HEK293 (cell line): ENCODE measurements at regions not wholly inside any gene's neighbourhood (a gene's known extent, or its start where the extent isn't known, plus 50 kb on each side); places are given as distances from the start of the nearest gene placed in this dataset.
A peak's percentile ranks its signal among the peaks of the same experiment; 100 is the strongest.

ENCODE experiments used
- BCL11A ChIP-seq: fragments of 450-650 bp; formaldehyde crosslinking; IDR thresholded peaks from 2 replicates; pipeline ENCODE4 v1.5.1; 2016; ENCODE audit warnings: low read depth, missing biosample characterization, missing genetic modification characterization
- HOXD13 ChIP-seq: sonication (generic); formaldehyde crosslinking; IDR thresholded peaks from 2 replicates; pipeline ENCODE4 v1.8.0; 2022; ENCODE audit warnings: missing genetic modification reagents, borderline replicate concordance
- KLF10 ChIP-seq: fragments of 450-650 bp; IDR thresholded peaks from 2 replicates; pipeline ENCODE4 v1.5.1; 2018; ENCODE audit warnings: missing biosample characterization, mild to moderate bottlenecking, missing genetic modification characterization
- MYNN ChIP-seq: fragments of 450-650 bp; formaldehyde crosslinking; IDR thresholded peaks from 2 replicates; pipeline ENCODE4 v1.5.1; 2016; ENCODE audit warnings: missing biosample characterization, missing genetic modification characterization, borderline replicate concordance
- OVOL3 ChIP-seq: fragments of 450-650 bp; formaldehyde crosslinking; IDR thresholded peaks from 2 replicates; pipeline ENCODE4 v1.5.1; 2016; ENCODE audit warnings: missing biosample characterization, missing genetic modification characterization
- PRDM1 ChIP-seq: fragments of 450-650 bp; formaldehyde crosslinking; IDR thresholded peaks from 2 replicates; pipeline ENCODE4; 2016; ENCODE audit warnings: missing biosample characterization, missing genetic modification characterization
- SCRT2 ChIP-seq: fragments of 450-650 bp; formaldehyde crosslinking; IDR thresholded peaks from 2 replicates; pipeline ENCODE4 v1.5.1; 2016; ENCODE audit warnings: missing biosample characterization, missing genetic modification characterization
- SP2 ChIP-seq: fragments of 450-650 bp; formaldehyde crosslinking; IDR thresholded peaks from 2 replicates; pipeline ENCODE4 v1.5.1; 2016; ENCODE audit warnings: missing biosample characterization, missing genetic modification characterization
- ZEB2 ChIP-seq: fragments of 450-650 bp; formaldehyde crosslinking; IDR thresholded peaks from 2 replicates; pipeline ENCODE4 v1.5.1; 2016; ENCODE audit warnings: missing biosample characterization, missing genetic modification characterization
- ZFP69B ChIP-seq: fragments of 450-650 bp; formaldehyde crosslinking; IDR thresholded peaks from 2 replicates; pipeline ENCODE4 v1.5.1; 2016; ENCODE audit warnings: missing biosample characterization, missing genetic modification characterization
- ZNF184 ChIP-seq: fragments of 450-650 bp; IDR thresholded peaks from 2 replicates; pipeline ENCODE4 v1.5.1; 2018; ENCODE audit warnings: missing biosample characterization, mild to moderate bottlenecking, missing genetic modification characterization
- ZNF214 ChIP-seq: fragments of 450-650 bp; formaldehyde crosslinking; IDR thresholded peaks from 2 replicates; pipeline ENCODE4 v1.5.1; 2017; ENCODE audit warnings: missing biosample characterization, mild to moderate bottlenecking, missing genetic modification characterization, borderline replicate concordance
- ZNF24 ChIP-seq: fragments of 450-650 bp; formaldehyde crosslinking; IDR thresholded peaks from 2 replicates; pipeline ENCODE4 v1.5.1; 2016; ENCODE audit warnings: missing biosample characterization, missing genetic modification characterization
- ZNF266 ChIP-seq: fragments of 450-650 bp; formaldehyde crosslinking; IDR thresholded peaks from 2 replicates; pipeline ENCODE4 v1.5.1; 2016; ENCODE audit warnings: missing biosample characterization, missing genetic modification characterization, low read depth
- ZNF324 ChIP-seq: fragments of 450-650 bp; formaldehyde crosslinking; IDR thresholded peaks from 2 replicates; pipeline ENCODE4 v1.5.1; 2016; ENCODE audit warnings: missing biosample characterization, missing genetic modification characterization
- ZNF423 ChIP-seq: fragments of 450-650 bp; formaldehyde crosslinking; IDR thresholded peaks from 2 replicates; pipeline ENCODE4 v1.5.1; 2016; ENCODE audit warnings: missing biosample characterization, missing genetic modification characterization
- ZNF514 ChIP-seq: fragments of 450-650 bp; formaldehyde crosslinking; IDR thresholded peaks from 2 replicates; pipeline ENCODE4 v1.5.1; 2016; ENCODE audit warnings: missing biosample characterization, missing genetic modification characterization
- ZNF529 ChIP-seq: fragments of 450-650 bp; formaldehyde crosslinking; IDR thresholded peaks from 2 replicates; pipeline ENCODE4 v1.5.1; 2017; ENCODE audit warnings: missing genetic modification characterization, missing biosample characterization; ENCODE audit not compliant: insufficient replicate concordance
- ZNF530 ChIP-seq: fragments of 450-650 bp; formaldehyde crosslinking; IDR thresholded peaks from 2 replicates; pipeline ENCODE4 v1.5.1; 2016; ENCODE audit warnings: low read depth, missing biosample characterization, missing genetic modification characterization
- ZNF548 ChIP-seq: fragments of 450-650 bp; formaldehyde crosslinking; IDR thresholded peaks from 2 replicates; pipeline ENCODE4 v1.5.1; 2016; ENCODE audit warnings: missing biosample characterization, missing genetic modification characterization
- ZNF555 ChIP-seq: fragments of 450-650 bp; formaldehyde crosslinking; conservative IDR thresholded peaks from 2 replicates; pipeline ENCODE4 v1.5.1; 2017; ENCODE audit warnings: missing biosample characterization, mild to moderate bottlenecking, missing genetic modification characterization, inconsistent platforms
- ZNF561 ChIP-seq: fragments of 450-650 bp; IDR thresholded peaks from 2 replicates; pipeline ENCODE4 v1.5.1; 2018; ENCODE audit warnings: missing biosample characterization, missing genetic modification characterization, borderline replicate concordance
- ZNF596 ChIP-seq: fragments of 450-650 bp; IDR thresholded peaks from 2 replicates; pipeline ENCODE4 v1.5.0; 2018; ENCODE audit warnings: missing biosample characterization, mild to moderate bottlenecking, missing genetic modification characterization, moderate library complexity
- ZNF610 ChIP-seq: fragments of 450-650 bp; formaldehyde crosslinking; IDR thresholded peaks from 2 replicates; pipeline ENCODE4 v1.5.1; 2016; ENCODE audit warnings: missing biosample characterization, missing genetic modification characterization, borderline replicate concordance
- ZNF660 ChIP-seq: fragments of 450-650 bp; IDR thresholded peaks from 2 replicates; pipeline ENCODE4 v1.5.1; 2018; ENCODE audit warnings: missing biosample characterization, mild to moderate bottlenecking, missing genetic modification characterization
- ZNF785 ChIP-seq: fragments of 450-650 bp; formaldehyde crosslinking; IDR thresholded peaks from 2 replicates; pipeline ENCODE4 v1.5.1; 2016; ENCODE audit warnings: missing biosample characterization, missing genetic modification characterization
- ZSCAN16 ChIP-seq: fragments of 450-650 bp; formaldehyde crosslinking; IDR thresholded peaks from 2 replicates; pipeline ENCODE4 v1.5.1; 2016; ENCODE audit warnings: missing biosample characterization, missing genetic modification characterization
- TF ChIP-seq, protein P1 (sequence below): fragments of 450-650 bp; formaldehyde crosslinking; IDR thresholded peaks from 2 replicates; pipeline ENCODE4 v1.5.1; 2017; ENCODE audit warnings: missing biosample characterization, missing genetic modification characterization
- TF ChIP-seq, protein P2 (sequence below): fragments of 450-650 bp; formaldehyde crosslinking; IDR thresholded peaks from 2 replicates; pipeline ENCODE4 v1.5.1; 2016; ENCODE audit warnings: missing biosample characterization, missing genetic modification characterization
- TF ChIP-seq, protein P3 (sequence below): fragments of 450-650 bp; formaldehyde crosslinking; IDR thresholded peaks from 2 replicates; pipeline ENCODE4 v1.5.1; 2016; ENCODE audit warnings: missing biosample characterization, missing genetic modification characterization
- TF ChIP-seq, protein P4 (sequence below): fragments of 450-650 bp; formaldehyde crosslinking; IDR thresholded peaks from 2 replicates; pipeline ENCODE4 v1.5.1; 2017; ENCODE audit warnings: missing biosample characterization, missing genetic modification characterization
- TF ChIP-seq, protein P5 (sequence below): fragments of 450-650 bp; formaldehyde crosslinking; IDR thresholded peaks from 2 replicates; pipeline ENCODE4 v1.5.1; 2016; ENCODE audit warnings: missing biosample characterization, missing genetic modification characterization, borderline replicate concordance
- TF ChIP-seq, protein P6 (sequence below): fragments of 450-650 bp; formaldehyde crosslinking; IDR thresholded peaks from 2 replicates; pipeline ENCODE4 v1.5.1; 2017; ENCODE audit warnings: missing biosample characterization, missing genetic modification characterization

DNA sequence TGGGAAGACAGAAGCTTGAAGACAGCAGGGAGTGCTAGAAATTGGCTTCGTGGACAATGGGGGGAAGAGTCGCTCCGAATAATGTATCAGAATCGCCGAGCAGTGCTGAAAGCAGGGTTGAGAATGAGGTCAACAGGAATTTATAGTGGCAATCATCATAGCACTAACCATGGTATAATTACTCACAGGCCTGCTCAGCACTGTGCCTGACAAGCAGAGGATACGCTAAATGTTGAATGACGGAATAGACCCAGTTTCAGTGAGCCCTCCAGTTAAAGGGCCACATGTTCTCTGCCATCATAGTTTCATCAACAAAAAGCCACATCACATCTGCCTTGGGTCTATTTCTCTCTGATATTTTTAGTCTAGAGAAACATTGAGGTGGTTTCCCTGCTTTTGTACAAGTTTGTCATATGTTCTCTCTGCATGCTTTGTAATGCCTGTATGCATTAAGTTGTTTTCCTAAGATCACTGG, 130.3 kb upstream of the EGLN3 start (continued):
- 0 out of 2 replicates have a peak, but pooled peaks have one; percentile 75 for TF ChIP-seq ZNF184 (tag by site-specific recombination)
- TF ChIP-seq, protein P1, sequence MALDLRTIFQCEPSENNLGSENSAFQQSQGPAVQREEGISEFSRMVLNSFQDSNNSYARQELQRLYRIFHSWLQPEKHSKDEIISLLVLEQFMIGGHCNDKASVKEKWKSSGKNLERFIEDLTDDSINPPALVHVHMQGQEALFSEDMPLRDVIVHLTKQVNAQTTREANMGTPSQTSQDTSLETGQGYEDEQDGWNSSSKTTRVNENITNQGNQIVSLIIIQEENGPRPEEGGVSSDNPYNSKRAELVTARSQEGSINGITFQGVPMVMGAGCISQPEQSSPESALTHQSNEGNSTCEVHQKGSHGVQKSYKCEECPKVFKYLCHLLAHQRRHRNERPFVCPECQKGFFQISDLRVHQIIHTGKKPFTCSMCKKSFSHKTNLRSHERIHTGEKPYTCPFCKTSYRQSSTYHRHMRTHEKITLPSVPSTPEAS (tag by site-specific recombination): no peak
- TF ChIP-seq HOXD13: no peak
- TF ChIP-seq ZNF423 (tag by site-specific recombination): no peak
- TF ChIP-seq ZNF785 (tag by site-specific recombination): no peak
- no peak for TF ChIP-seq OVOL3 (tag by site-specific recombination)
- TF ChIP-seq ZNF529 (tag by site-specific recombination): no peak
- no peak for TF ChIP-seq ZNF514 (tag by site-specific recombination)
- 0 out of 2 replicates have a peak, but pooled peaks have one; percentile 52 for TF ChIP-seq KLF10
- TF ChIP-seq ZNF24 (tag by site-specific recombination): peak; percentile 94
- TF ChIP-seq, protein P2, sequence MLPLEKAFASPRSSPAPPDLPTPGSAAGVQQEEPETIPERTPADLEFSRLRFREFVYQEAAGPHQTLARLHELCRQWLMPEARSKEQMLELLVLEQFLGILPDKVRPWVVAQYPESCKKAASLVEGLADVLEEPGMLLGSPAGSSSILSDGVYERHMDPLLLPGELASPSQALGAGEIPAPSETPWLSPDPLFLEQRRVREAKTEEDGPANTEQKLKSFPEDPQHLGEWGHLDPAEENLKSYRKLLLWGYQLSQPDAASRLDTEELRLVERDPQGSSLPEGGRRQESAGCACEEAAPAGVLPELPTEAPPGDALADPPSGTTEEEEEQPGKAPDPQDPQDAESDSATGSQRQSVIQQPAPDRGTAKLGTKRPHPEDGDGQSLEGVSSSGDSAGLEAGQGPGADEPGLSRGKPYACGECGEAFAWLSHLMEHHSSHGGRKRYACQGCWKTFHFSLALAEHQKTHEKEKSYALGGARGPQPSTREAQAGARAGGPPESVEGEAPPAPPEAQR (tag by site-specific recombination): no peak
- TF ChIP-seq, protein P3, sequence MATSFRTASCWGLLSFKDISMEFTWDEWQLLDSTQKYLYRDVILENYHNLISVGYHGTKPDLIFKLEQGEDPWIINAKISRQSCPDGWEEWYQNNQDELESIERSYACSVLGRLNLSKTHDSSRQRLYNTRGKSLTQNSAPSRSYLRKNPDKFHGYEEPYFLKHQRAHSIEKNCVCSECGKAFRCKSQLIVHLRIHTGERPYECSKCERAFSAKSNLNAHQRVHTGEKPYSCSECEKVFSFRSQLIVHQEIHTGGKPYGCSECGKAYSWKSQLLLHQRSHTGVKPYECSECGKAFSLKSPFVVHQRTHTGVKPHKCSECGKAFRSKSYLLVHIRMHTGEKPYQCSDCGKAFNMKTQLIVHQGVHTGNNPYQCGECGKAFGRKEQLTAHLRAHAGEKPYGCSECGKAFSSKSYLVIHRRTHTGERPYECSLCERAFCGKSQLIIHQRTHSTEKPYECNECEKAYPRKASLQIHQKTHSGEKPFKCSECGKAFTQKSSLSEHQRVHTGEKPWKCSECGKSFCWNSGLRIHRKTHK (tag by site-specific recombination): no peak
- TF ChIP-seq ZNF548 (tag by site-specific recombination): no peak
- TF ChIP-seq ZFP69B (tag by site-specific recombination): peak; percentile 68; the same call in 1 of the 2 replicates
- no peak for TF ChIP-seq MYNN (tag by site-specific recombination)
- no peak for TF ChIP-seq ZNF596
- no peak for TF ChIP-seq SCRT2
- no peak for TF ChIP-seq ZNF561 (tag by site-specific recombination)
- TF ChIP-seq PRDM1 (tag by site-specific recombination): no peak
- TF ChIP-seq, protein P4, sequence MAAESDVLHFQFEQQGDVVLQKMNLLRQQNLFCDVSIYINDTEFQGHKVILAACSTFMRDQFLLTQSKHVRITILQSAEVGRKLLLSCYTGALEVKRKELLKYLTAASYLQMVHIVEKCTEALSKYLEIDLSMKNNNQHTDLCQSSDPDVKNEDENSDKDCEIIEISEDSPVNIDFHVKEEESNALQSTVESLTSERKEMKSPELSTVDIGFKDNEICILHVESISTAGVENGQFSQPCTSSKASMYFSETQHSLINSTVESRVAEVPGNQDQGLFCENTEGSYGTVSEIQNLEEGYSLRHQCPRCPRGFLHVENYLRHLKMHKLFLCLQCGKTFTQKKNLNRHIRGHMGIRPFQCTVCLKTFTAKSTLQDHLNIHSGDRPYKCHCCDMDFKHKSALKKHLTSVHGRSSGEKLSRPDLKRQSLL (tag by site-specific recombination): no peak
- TF ChIP-seq, protein P5, sequence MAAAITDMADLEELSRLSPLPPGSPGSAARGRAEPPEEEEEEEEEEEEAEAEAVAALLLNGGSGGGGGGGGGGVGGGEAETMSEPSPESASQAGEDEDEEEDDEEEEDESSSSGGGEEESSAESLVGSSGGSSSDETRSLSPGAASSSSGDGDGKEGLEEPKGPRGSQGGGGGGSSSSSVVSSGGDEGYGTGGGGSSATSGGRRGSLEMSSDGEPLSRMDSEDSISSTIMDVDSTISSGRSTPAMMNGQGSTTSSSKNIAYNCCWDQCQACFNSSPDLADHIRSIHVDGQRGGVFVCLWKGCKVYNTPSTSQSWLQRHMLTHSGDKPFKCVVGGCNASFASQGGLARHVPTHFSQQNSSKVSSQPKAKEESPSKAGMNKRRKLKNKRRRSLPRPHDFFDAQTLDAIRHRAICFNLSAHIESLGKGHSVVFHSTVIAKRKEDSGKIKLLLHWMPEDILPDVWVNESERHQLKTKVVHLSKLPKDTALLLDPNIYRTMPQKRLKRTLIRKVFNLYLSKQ: no peak
- TF ChIP-seq BCL11A: 0 out of 2 replicates have a peak, but pooled peaks have one; percentile 47
- TF ChIP-seq ZEB2 (tag by site-specific recombination): peak; percentile 90
- no peak for TF ChIP-seq ZNF530 (tag by site-specific recombination)
- peak; percentile 86; the same call in 1 of the 2 replicates for TF ChIP-seq ZNF324 (tag by site-specific recombination)
- peak; percentile 11; the same call in 1 of the 2 replicates for TF ChIP-seq SP2 (tag by site-specific recombination)
- no peak for TF ChIP-seq ZSCAN16
- TF ChIP-seq ZNF660 (tag by site-specific recombination): peak; percentile 97
- no peak for TF ChIP-seq ZNF214 (tag by site-specific recombination)
- no peak for TF ChIP-seq ZNF555 (tag by site-specific recombination)
- TF ChIP-seq, protein P6, sequence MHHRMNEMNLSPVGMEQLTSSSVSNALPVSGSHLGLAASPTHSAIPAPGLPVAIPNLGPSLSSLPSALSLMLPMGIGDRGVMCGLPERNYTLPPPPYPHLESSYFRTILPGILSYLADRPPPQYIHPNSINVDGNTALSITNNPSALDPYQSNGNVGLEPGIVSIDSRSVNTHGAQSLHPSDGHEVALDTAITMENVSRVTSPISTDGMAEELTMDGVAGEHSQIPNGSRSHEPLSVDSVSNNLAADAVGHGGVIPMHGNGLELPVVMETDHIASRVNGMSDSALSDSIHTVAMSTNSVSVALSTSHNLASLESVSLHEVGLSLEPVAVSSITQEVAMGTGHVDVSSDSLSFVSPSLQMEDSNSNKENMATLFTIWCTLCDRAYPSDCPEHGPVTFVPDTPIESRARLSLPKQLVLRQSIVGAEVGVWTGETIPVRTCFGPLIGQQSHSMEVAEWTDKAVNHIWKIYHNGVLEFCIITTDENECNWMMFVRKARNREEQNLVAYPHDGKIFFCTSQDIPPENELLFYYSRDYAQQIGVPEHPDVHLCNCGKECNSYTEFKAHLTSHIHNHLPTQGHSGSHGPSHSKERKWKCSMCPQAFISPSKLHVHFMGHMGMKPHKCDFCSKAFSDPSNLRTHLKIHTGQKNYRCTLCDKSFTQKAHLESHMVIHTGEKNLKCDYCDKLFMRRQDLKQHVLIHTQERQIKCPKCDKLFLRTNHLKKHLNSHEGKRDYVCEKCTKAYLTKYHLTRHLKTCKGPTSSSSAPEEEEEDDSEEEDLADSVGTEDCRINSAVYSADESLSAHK (tag by site-specific recombination): peak; percentile 56
- TF ChIP-seq ZNF266: peak; percentile 99
- no peak for TF ChIP-seq ZNF610
